ENCODE measurements at regions not wholly inside any gene's neighbourhood (a gene's known extent, or its start where the extent isn't known, plus 50 kb on each side); places are given as distances from the start of the nearest gene placed in this dataset.

DNA sequence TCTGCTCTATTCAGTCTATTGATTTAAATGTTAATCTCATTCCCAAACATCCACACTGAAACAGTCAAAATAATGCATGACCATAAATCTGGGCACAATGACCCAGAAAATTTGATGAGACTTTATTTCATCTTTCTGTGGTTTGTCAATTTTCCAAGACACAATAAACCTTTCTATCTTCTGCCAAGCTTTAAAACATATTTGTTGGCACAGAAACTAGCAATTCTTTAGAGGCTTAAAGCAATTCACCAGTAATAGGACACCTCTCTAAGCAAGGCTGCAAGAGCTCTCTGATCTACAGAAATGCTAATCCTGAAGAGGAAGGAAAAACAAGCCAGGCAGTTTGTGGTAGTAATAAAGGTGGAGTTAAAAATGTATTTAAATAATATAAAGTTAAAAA lies 113.7 kb downstream of the FCRL5 start:
- TF ChIP-seq EZH2 (IDR thresholded peaks at IDR 0.05; ENCODE audit: insufficient read depth, poor library complexity, severe bottlenecking) (no peak), EZH2phosphoT487 (IDR thresholded peaks at IDR 0.05; ENCODE audit: insufficient read depth, low read depth) (no peak)
